Keratinocyte (primary cell): ENCODE measurements at regions not wholly inside any gene's neighbourhood (a gene's known extent, or its start where the extent isn't known, plus 50 kb on each side); places are given as distances from the start of the nearest gene placed in this dataset.

Experiments used
- DNase-seq: peaks from one replicate; pipeline ENCODE4 v3.0.0-alpha.2; 2011; ENCODE audit warnings: low read depth, missing footprints, low spot score
- FAIRE-seq: peaks from 2 replicates; lab custom pipeline; 2011; peaks lifted over from hg19 to GRCh38; lab: Jason Lieb, UNC
- H2AFZ ChIP-seq: 2 replicates; pipeline ENCODE4 v1.6.0; 2012; ENCODE audit warnings: low read length, control low read depth, inconsistent platforms; ENCODE audit not compliant: control insufficient read depth
- H3K27ac ChIP-seq: 2 replicates; pipeline ENCODE4 v1.5.1; 2011; ENCODE audit warnings: low read length; ENCODE audit not compliant: control insufficient read depth, insufficient read depth
- H3K27me3 ChIP-seq: 3 replicates; pipeline ENCODE4 v1.6.0; 2011; ENCODE audit warnings: low read length; ENCODE audit not compliant: control insufficient read depth, insufficient read depth; ENCODE audit errors: extremely low read depth
- H3K36me3 ChIP-seq, 2 experiments: 2 replicates in 1 of 2; 3 replicates in 1 of 2; pipeline ENCODE4 v1.5.1; 2011; ENCODE audit warnings: low read length in 2 of 2, mild to moderate bottlenecking in 1 of 2; ENCODE audit not compliant: control insufficient read depth in 2 of 2, insufficient read depth in 2 of 2; ENCODE audit errors: extremely low read depth in 1 of 2
- H3K4me1 ChIP-seq: 3 replicates; pipeline ENCODE4 v1.5.1; 2011; ENCODE audit warnings: low read length; ENCODE audit not compliant: control insufficient read depth, insufficient read depth; ENCODE audit errors: extremely low read depth
- H3K4me2 ChIP-seq: 3 replicates; pipeline ENCODE4 v1.6.0; 2011; ENCODE audit warnings: low read depth, low read length; ENCODE audit not compliant: control insufficient read depth, insufficient read depth; ENCODE audit errors: extremely low read depth
- H3K4me3 ChIP-seq, 3 experiments: fragments of 200-600 bp in 1 of 3; sonication (generic) in 1 of 3; 2 replicates in 2 of 3; 3 replicates in 1 of 3; pipeline ENCODE4 v1.5.1; 2011 to 2016; ENCODE audit warnings: low read length in 3 of 3, mild to moderate bottlenecking in 3 of 3, control low read depth in 2 of 3, inconsistent platforms in 1 of 3, low read depth in 1 of 3, mixed read lengths in 1 of 3, mixed run types in 1 of 3, moderate library complexity in 1 of 3; ENCODE audit not compliant: control insufficient read depth in 2 of 3, insufficient read depth in 2 of 3; ENCODE audit errors: extremely low read depth in 1 of 3
- H3K79me2 ChIP-seq: 2 replicates; pipeline ENCODE4 v1.6.0; 2012; ENCODE audit warnings: low read length; ENCODE audit not compliant: control insufficient read depth, insufficient read depth
- H3K9ac ChIP-seq: 3 replicates; pipeline ENCODE4 v1.6.0; 2011; ENCODE audit warnings: low read length; ENCODE audit not compliant: control insufficient read depth, insufficient read depth; ENCODE audit errors: extremely low read depth
- H3K9me1 ChIP-seq: 3 replicates; pipeline ENCODE4 v1.6.0; 2011; ENCODE audit warnings: low read length; ENCODE audit not compliant: control insufficient read depth, insufficient read depth; ENCODE audit errors: extremely low read depth
- H3K9me3 ChIP-seq: 2 replicates; pipeline ENCODE4 v1.5.1; 2012; ENCODE audit warnings: low read depth, low read length; ENCODE audit not compliant: control insufficient read depth
- H4K20me1 ChIP-seq: 3 replicates; pipeline ENCODE4 v1.6.0; 2011; ENCODE audit warnings: low read length; ENCODE audit not compliant: control insufficient read depth, insufficient read depth; ENCODE audit errors: extremely low read depth
- EZH2 ChIP-seq: IDR thresholded peaks from one replicate; pipeline ENCODE4 v1.6.1; 2012; ENCODE audit warnings: inconsistent platforms, mild to moderate bottlenecking, low read length, moderate library complexity
- dilution Hi-C: fragments of 300-500 bp; cut with MboI; formaldehyde crosslinking; loops from one replicate; pipeline ENCODE4 v1.7.0; 2020; ENCODE audit warnings: low sequenced_read_pairs; ENCODE audit not compliant: extremely low pct_ligation_motif_present
- TF ChIP-seq, protein P1 (sequence below), 3 experiments: IDR thresholded peaks in 1 of 3; conservative IDR thresholded peaks in 1 of 3; optimal IDR thresholded peaks in 1 of 3; 2 replicates in 2 of 3; 3 replicates in 1 of 3; pipeline versions ENCODE3 to v1.5.1; 2011; ENCODE audit warnings: low read length in 3 of 3, mild to moderate bottlenecking in 3 of 3, moderate library complexity in 2 of 3, control low read depth in 1 of 3, inconsistent platforms in 1 of 3; ENCODE audit not compliant: insufficient read depth in 2 of 3; ENCODE audit errors: extremely low read depth in 1 of 3

- Histone ChIP-seq H3K27me3 (no peaks in the 10 kb centered on the region), H3K9ac (no peak overlapping the region), H3K4me3 (no peak overlapping the region), H3K36me3 (no peaks in the 10 kb centered on the region), H2AFZ (peak overlapping the region; percentile 16), H4K20me1 (no peaks in the 10 kb centered on the region), H3K4me2 (no peak overlapping the region), H3K27ac (no peak overlapping the region), H3K9me1 (no peaks in the 10 kb centered on the region), H3K79me2 (no peaks in the 10 kb centered on the region), H3K9me3 (no peaks in the 10 kb centered on the region), H3K4me1 (peaks cover 9% of the 10 kb centered on the region)
- dilution Hi-C loops: loop anchor here (25.0 kb wide), 1 partner anchor 235 kb away; the partner anchor contains the start of gene APP
- no peak for TF ChIP-seq EZH2
- TF ChIP-seq, protein P1, sequence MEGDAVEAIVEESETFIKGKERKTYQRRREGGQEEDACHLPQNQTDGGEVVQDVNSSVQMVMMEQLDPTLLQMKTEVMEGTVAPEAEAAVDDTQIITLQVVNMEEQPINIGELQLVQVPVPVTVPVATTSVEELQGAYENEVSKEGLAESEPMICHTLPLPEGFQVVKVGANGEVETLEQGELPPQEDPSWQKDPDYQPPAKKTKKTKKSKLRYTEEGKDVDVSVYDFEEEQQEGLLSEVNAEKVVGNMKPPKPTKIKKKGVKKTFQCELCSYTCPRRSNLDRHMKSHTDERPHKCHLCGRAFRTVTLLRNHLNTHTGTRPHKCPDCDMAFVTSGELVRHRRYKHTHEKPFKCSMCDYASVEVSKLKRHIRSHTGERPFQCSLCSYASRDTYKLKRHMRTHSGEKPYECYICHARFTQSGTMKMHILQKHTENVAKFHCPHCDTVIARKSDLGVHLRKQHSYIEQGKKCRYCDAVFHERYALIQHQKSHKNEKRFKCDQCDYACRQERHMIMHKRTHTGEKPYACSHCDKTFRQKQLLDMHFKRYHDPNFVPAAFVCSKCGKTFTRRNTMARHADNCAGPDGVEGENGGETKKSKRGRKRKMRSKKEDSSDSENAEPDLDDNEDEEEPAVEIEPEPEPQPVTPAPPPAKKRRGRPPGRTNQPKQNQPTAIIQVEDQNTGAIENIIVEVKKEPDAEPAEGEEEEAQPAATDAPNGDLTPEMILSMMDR (optimal IDR thresholded peaks at IDR 0.05 in 1 of 3, IDR thresholded peaks at IDR 0.05 in 1 of 3, conservative IDR thresholded peaks at IDR 0.05 in 1 of 3; ENCODE audit: extremely low read depth in 1 of 3, insufficient read depth in 2 of 3, low read length in 3 of 3): no peak
- no peak for FAIRE-seq
- no peak for DNase-seq
Observed at GRCh38 chr21:26397545-26397944, 175.5 kb downstream of the CYYR1 start.

GRCh38 chr21:26394341-26394740 is 178.7 kb downstream of the CYYR1 start:
- Histone ChIP-seq H3K4me2 (no peak overlapping the region), H3K9me3 (no peaks in the 10 kb centered on the region), H3K9ac (no peak overlapping the region), H3K9me1 (no peaks in the 10 kb centered on the region), H3K27me3 (no peaks in the 10 kb centered on the region), H3K27ac (no peak overlapping the region), H3K4me1 (peaks cover 29% of the 10 kb centered on the region), H3K4me3 (no peak overlapping the region), H3K79me2 (no peaks in the 10 kb centered on the region), H4K20me1 (no peaks in the 10 kb centered on the region), H2AFZ (no peak overlapping the region), H3K36me3 (no peaks in the 10 kb centered on the region)
- TF ChIP-seq EZH2: no peak
- TF ChIP-seq, protein P1 (optimal IDR thresholded peaks at IDR 0.05 in 1 of 3, IDR thresholded peaks at IDR 0.05 in 1 of 3, conservative IDR thresholded peaks at IDR 0.05 in 1 of 3; ENCODE audit: extremely low read depth in 1 of 3, insufficient read depth in 2 of 3, low read length in 3 of 3): no peak
- dilution Hi-C loops: loop anchor here (25.0 kb wide), 1 partner anchor 232 kb away; the partner anchor contains the start of gene APP
- FAIRE-seq: peak; percentile 52
- no peak for DNase-seq
